ENCODE measurements at regions not wholly inside any gene's neighbourhood (a gene's known extent, or its start where the extent isn't known, plus 50 kb on each side); places are given as distances from the start of the nearest gene placed in this dataset.
"Not testable (repeated sequence)": the region's sequence is repeated elsewhere in the genome, so short reads cannot be mapped to it uniquely, and the experiment has no call there.

GRCh38 chr4:82247171-82247570 lies 126.6 kb downstream of the HNRNPD start:
- no peak for DNase-seq

- DNase-seq: no peak
Measured at GRCh38 chr4:82241534-82241933, 132.3 kb downstream of the HNRNPD start.

- no peak for DNase-seq
Measured at GRCh38 chr4:82240410-82240809, 133.4 kb downstream of the HNRNPD start.

- not testable (repeated sequence) for DNase-seq
Measured at GRCh38 chr4:82237142-82237541, 136.6 kb downstream of the HNRNPD start.

- no peak for DNase-seq
Measured at GRCh38 chr4:82235346-82235745, 138.4 kb downstream of the HNRNPD start.

- no peak for DNase-seq
Measured at GRCh38 chr4:82232891-82233290, 140.9 kb downstream of the HNRNPD start.

GRCh38 chr4:82231806-82232205 lies 142.0 kb downstream of the HNRNPD start:
- DNase-seq: no peak

GRCh38 chr4:82230306-82230705 lies 143.5 kb downstream of the HNRNPD start:
- DNase-seq: no peak

GRCh38 chr4:82225030-82225429 lies 148.8 kb downstream of the HNRNPD start:
- no peak for DNase-seq

- peak; percentile 67 for DNase-seq
Measured at GRCh38 chr4:82223715-82224114, 150.1 kb downstream of the HNRNPD start.

- no peak for DNase-seq
Measured at GRCh38 chr4:82219346-82219745, 154.4 kb downstream of the HNRNPD start.

- peak; percentile 25 for DNase-seq
Measured at GRCh38 chr4:82217986-82218715, 155.6 kb downstream of the HNRNPD start.

- DNase-seq: no peak
Measured at GRCh38 chr4:82216219-82216618, 157.6 kb downstream of the HNRNPD start.

GRCh38 chr4:82215800-82216199 lies 158.0 kb downstream of the HNRNPD start:
- DNase-seq: no peak

- no peak for DNase-seq
Measured at GRCh38 chr4:82215039-82215438, 158.8 kb downstream of the HNRNPD start.

- DNase-seq: peak; percentile 22
Measured at GRCh38 chr4:82213485-82214417, 160.0 kb downstream of the HNRNPD start.

GRCh38 chr4:82201805-82202641 lies 171.8 kb downstream of the HNRNPD start:
- peak; percentile 85 for DNase-seq

GRCh38 chr4:82201303-82201702 lies 172.5 kb downstream of the HNRNPD start:
- no peak for DNase-seq

- no peak for DNase-seq
Measured at GRCh38 chr4:82200046-82200445, 173.7 kb downstream of the HNRNPD start.

GRCh38 chr4:82194329-82194728 lies 179.5 kb downstream of the HNRNPD start:
- DNase-seq: no peak

GRCh38 chr4:82192017-82192673 lies 181.6 kb downstream of the HNRNPD start:
- no peak for DNase-seq

- DNase-seq: no peak
Measured at GRCh38 chr4:82181789-82182188, 192.0 kb downstream of the HNRNPD start.

- DNase-seq: no peak
Measured at GRCh38 chr4:82172186-82172585, 201.6 kb downstream of the HNRNPD start.

Data from hematopoietic multipotent progenitor cell treated with erythropoietin and hydrocortisone succinate and interleukin-3 and kit ligand, for 6 days (in vitro differentiated cells).